ENCODE measurements at regions not wholly inside any gene's neighbourhood (a gene's known extent, or its start where the extent isn't known, plus 50 kb on each side); places are given as distances from the start of the nearest gene placed in this dataset.

- Histone ChIP-seq H3K27ac (ENCODE audit: low read length) (peak overlapping the region; percentile 30), H3K27me3 (ENCODE audit: control insufficient read depth, insufficient read depth, low read length) (no peaks in the 10 kb centered on the region), H3K4me3 (ENCODE audit: low read length) (no peak overlapping the region), H3K4me1 (ENCODE audit: control insufficient read depth, insufficient read depth, low read length) (no peaks in the 10 kb centered on the region), H3K36me3 (ENCODE audit: control insufficient read depth, insufficient read depth, low read length) (no peaks in the 10 kb centered on the region), H3K9me3 (ENCODE audit: control insufficient read depth, low read depth, low read length) (peaks cover 8% of the 10 kb centered on the region)
- peak in 1 of 2 donors; percentile 30 for DNase-seq
- no CpG with 5 or more reads among the region's 21 CpGs for WGBS (ENCODE audit: insufficient coverage, low lambda C conversion rate)
These were observed 165.3 kb downstream of the ERCC6L2 start for GRCh38 chr9:96040591-96041461.

GRCh38 chr9:96038914-96039313 is 163.4 kb downstream of the ERCC6L2 start:
- WGBS (ENCODE audit: insufficient coverage, low lambda C conversion rate) = 100% methylated on average over 1 of the region's 6 CpGs
- no peaks in the 10 kb centered on the region for H3K27me3 ChIP-seq (ENCODE audit: control insufficient read depth, insufficient read depth, low read length)

GRCh38 chr9:96038271-96038670 is 162.8 kb downstream of the ERCC6L2 start:
- Histone ChIP-seq H3K36me3 (ENCODE audit: control insufficient read depth, insufficient read depth, low read length) (no peaks in the 10 kb centered on the region), H3K4me3 (ENCODE audit: low read length) (no peak overlapping the region), H3K9me3 (ENCODE audit: control insufficient read depth, low read depth, low read length) (peaks cover 8% of the 10 kb centered on the region), H3K4me1 (ENCODE audit: control insufficient read depth, insufficient read depth, low read length) (no peaks in the 10 kb centered on the region), H3K27ac (ENCODE audit: low read length) (no peak overlapping the region), H3K27me3 (ENCODE audit: control insufficient read depth, insufficient read depth, low read length) (no peaks in the 10 kb centered on the region)
- no peak for DNase-seq
- WGBS (ENCODE audit: insufficient coverage, low lambda C conversion rate) = 100% methylated on average over 1 of the region's 7 CpGs

More at GRCh38 chr9:96038914-96039313, 163.4 kb downstream of the ERCC6L2 start:
- H3K36me3 ChIP-seq (ENCODE audit: control insufficient read depth, insufficient read depth, low read length) = no peaks in the 10 kb centered on the region
- DNase-seq = no peak
- no peak overlapping the region for H3K4me3 ChIP-seq (ENCODE audit: low read length)
- peaks cover 8% of the 10 kb centered on the region for H3K9me3 ChIP-seq (ENCODE audit: control insufficient read depth, low read depth, low read length)
- H3K27ac ChIP-seq (ENCODE audit: low read length) = no peak overlapping the region
- no peaks in the 10 kb centered on the region for H3K4me1 ChIP-seq (ENCODE audit: control insufficient read depth, insufficient read depth, low read length)

GRCh38 chr9:96034553-96035122 is 159.1 kb downstream of the ERCC6L2 start:
- Histone ChIP-seq H3K4me1 (ENCODE audit: control insufficient read depth, insufficient read depth, low read length) (no peaks in the 10 kb centered on the region), H3K4me3 (ENCODE audit: low read length) (no peak overlapping the region), H3K9me3 (ENCODE audit: control insufficient read depth, low read depth, low read length) (peaks cover 8% of the 10 kb centered on the region), H3K27me3 (ENCODE audit: control insufficient read depth, insufficient read depth, low read length) (no peaks in the 10 kb centered on the region), H3K27ac (ENCODE audit: low read length) (no peak overlapping the region), H3K36me3 (ENCODE audit: control insufficient read depth, insufficient read depth, low read length) (no peaks in the 10 kb centered on the region)
- DNase-seq = no peak
- WGBS (ENCODE audit: insufficient coverage, low lambda C conversion rate) = no CpG with 5 or more reads among the region's 5 CpGs

- DNase-seq = no peak
- no CpG with 5 or more reads among the region's 10 CpGs for WGBS (ENCODE audit: insufficient coverage, low lambda C conversion rate)
These were observed 158.4 kb downstream of the ERCC6L2 start for GRCh38 chr9:96033896-96034295.

GRCh38 chr9:96031916-96032534 is 156.5 kb downstream of the ERCC6L2 start:
- WGBS (ENCODE audit: insufficient coverage, low lambda C conversion rate) = no CpG with 5 or more reads among the region's 15 CpGs
- Histone ChIP-seq H3K9me3 (ENCODE audit: control insufficient read depth, low read depth, low read length) (no peaks in the 10 kb centered on the region), H3K27ac (ENCODE audit: low read length) (no peak overlapping the region), H3K4me1 (ENCODE audit: control insufficient read depth, insufficient read depth, low read length) (peaks cover 5% of the 10 kb centered on the region), H3K36me3 (ENCODE audit: control insufficient read depth, insufficient read depth, low read length) (no peaks in the 10 kb centered on the region), H3K4me3 (ENCODE audit: low read length) (no peak overlapping the region), H3K27me3 (ENCODE audit: control insufficient read depth, insufficient read depth, low read length) (peaks cover 16% of the 10 kb centered on the region)
- DNase-seq = no peak

More at GRCh38 chr9:96033896-96034295, 158.4 kb downstream of the ERCC6L2 start:
- Histone ChIP-seq H3K9me3 (ENCODE audit: control insufficient read depth, low read depth, low read length) (peaks cover 3% of the 10 kb centered on the region), H3K4me1 (ENCODE audit: control insufficient read depth, insufficient read depth, low read length) (no peaks in the 10 kb centered on the region), H3K4me3 (ENCODE audit: low read length) (no peak overlapping the region), H3K36me3 (ENCODE audit: control insufficient read depth, insufficient read depth, low read length) (no peaks in the 10 kb centered on the region), H3K27me3 (ENCODE audit: control insufficient read depth, insufficient read depth, low read length) (no peaks in the 10 kb centered on the region), H3K27ac (ENCODE audit: low read length) (no peak overlapping the region)

GRCh38 chr9:96031366-96031824 is 155.9 kb downstream of the ERCC6L2 start:
- H3K36me3 ChIP-seq (ENCODE audit: control insufficient read depth, insufficient read depth, low read length) = no peaks in the 10 kb centered on the region
- H3K9me3 ChIP-seq (ENCODE audit: control insufficient read depth, low read depth, low read length) = peaks cover 5% of the 10 kb centered on the region
- peaks cover 5% of the 10 kb centered on the region for H3K4me1 ChIP-seq (ENCODE audit: control insufficient read depth, insufficient read depth, low read length)
- no CpG with 5 or more reads among the region's 6 CpGs for WGBS (ENCODE audit: insufficient coverage, low lambda C conversion rate)
- H3K27me3 ChIP-seq (ENCODE audit: control insufficient read depth, insufficient read depth, low read length) = peaks cover 22% of the 10 kb centered on the region
- H3K27ac ChIP-seq (ENCODE audit: low read length) = no peak overlapping the region
- H3K4me3 ChIP-seq (ENCODE audit: low read length) = no peak overlapping the region
- DNase-seq = no peak

GRCh38 chr9:96029722-96030530 is 154.4 kb downstream of the ERCC6L2 start:
- H3K27ac ChIP-seq (ENCODE audit: low read length) = no peak overlapping the region

GRCh38 chr9:96027251-96028131 is 152.0 kb downstream of the ERCC6L2 start:
- Histone ChIP-seq H3K4me1 (ENCODE audit: control insufficient read depth, insufficient read depth, low read length) (peaks cover 10% of the 10 kb centered on the region), H3K9me3 (ENCODE audit: control insufficient read depth, low read depth, low read length) (peaks cover 10% of the 10 kb centered on the region), H3K27ac (ENCODE audit: low read length) (no peak overlapping the region), H3K27me3 (ENCODE audit: control insufficient read depth, insufficient read depth, low read length) (peaks cover 57% of the 10 kb centered on the region), H3K36me3 (ENCODE audit: control insufficient read depth, insufficient read depth, low read length) (no peaks in the 10 kb centered on the region), H3K4me3 (ENCODE audit: low read length) (peak overlapping the region; percentile 24)
- no CpG with 5 or more reads among the region's 72 CpGs for WGBS (ENCODE audit: insufficient coverage, low lambda C conversion rate)
- peak in 1 of 2 donors; percentile 32 for DNase-seq

More at GRCh38 chr9:96029722-96030530, 154.4 kb downstream of the ERCC6L2 start:
- Histone ChIP-seq H3K36me3 (ENCODE audit: control insufficient read depth, insufficient read depth, low read length) (no peaks in the 10 kb centered on the region), H3K27me3 (ENCODE audit: control insufficient read depth, insufficient read depth, low read length) (peaks cover 36% of the 10 kb centered on the region), H3K9me3 (ENCODE audit: control insufficient read depth, low read depth, low read length) (peaks cover 10% of the 10 kb centered on the region), H3K4me1 (ENCODE audit: control insufficient read depth, insufficient read depth, low read length) (peaks cover 5% of the 10 kb centered on the region), H3K4me3 (ENCODE audit: low read length) (no peak overlapping the region)
- WGBS (ENCODE audit: insufficient coverage, low lambda C conversion rate) = no CpG with 5 or more reads among the region's 19 CpGs
- DNase-seq = no peak

Measured in large intestine (tissue), 3 donors.